ENCODE measurements at regions not wholly inside any gene's neighbourhood (a gene's known extent, or its start where the extent isn't known, plus 50 kb on each side); places are given as distances from the start of the nearest gene placed in this dataset.

DNA sequence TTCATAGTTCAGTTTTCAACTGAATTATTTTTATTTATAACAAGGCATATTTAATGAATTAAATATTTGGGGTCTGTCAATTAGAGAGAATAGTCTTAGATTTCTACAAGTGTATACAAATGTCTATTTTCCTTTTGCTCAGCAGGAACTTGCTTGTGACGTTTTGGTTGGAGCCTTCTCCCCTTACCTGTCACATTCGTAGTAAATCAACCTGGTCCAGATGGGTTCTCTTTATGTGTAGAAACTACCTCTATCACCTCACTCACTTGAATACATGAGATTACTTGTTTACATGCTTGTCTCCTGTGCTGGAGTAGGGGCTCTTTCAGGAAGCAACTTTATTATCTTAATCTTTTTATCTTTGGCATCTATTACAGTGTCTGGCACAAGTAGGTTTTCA is 938.3 kb upstream of the IGFBP7 start:
- DNase-seq = no peak
- Histone ChIP-seq H3K9me3 (no peaks in the 10 kb centered on the region), H3K36me3 (no peaks in the 10 kb centered on the region), H3K27me3 (no peaks in the 10 kb centered on the region), H3K27ac (no peak overlapping the region), H3K4me3 (no peak overlapping the region), H3K4me1 (no peaks in the 10 kb centered on the region)
- TF ChIP-seq, protein P1, sequence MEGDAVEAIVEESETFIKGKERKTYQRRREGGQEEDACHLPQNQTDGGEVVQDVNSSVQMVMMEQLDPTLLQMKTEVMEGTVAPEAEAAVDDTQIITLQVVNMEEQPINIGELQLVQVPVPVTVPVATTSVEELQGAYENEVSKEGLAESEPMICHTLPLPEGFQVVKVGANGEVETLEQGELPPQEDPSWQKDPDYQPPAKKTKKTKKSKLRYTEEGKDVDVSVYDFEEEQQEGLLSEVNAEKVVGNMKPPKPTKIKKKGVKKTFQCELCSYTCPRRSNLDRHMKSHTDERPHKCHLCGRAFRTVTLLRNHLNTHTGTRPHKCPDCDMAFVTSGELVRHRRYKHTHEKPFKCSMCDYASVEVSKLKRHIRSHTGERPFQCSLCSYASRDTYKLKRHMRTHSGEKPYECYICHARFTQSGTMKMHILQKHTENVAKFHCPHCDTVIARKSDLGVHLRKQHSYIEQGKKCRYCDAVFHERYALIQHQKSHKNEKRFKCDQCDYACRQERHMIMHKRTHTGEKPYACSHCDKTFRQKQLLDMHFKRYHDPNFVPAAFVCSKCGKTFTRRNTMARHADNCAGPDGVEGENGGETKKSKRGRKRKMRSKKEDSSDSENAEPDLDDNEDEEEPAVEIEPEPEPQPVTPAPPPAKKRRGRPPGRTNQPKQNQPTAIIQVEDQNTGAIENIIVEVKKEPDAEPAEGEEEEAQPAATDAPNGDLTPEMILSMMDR (IDR thresholded peaks at IDR 0.05) = no peak
- TF ChIP-seq EP300 (IDR thresholded peaks at IDR 0.05; ENCODE audit: low read depth) = no peak
- TF ChIP-seq POLR2A (IDR thresholded peaks at IDR 0.05) = no peak
- no peak for TF ChIP-seq POLR2AphosphoS5 (IDR thresholded peaks at IDR 0.05)
- in situ Hi-C loops (cut with MboI; ENCODE audit: low pct_ligation_motif_present in 1 of 4, low pct_unique_long_range_greater_than_20kb in 1 of 4, low sequenced_read_pairs in 3 of 4) (no loop called here), intact Hi-C loops (cut with DNase I; ENCODE audit: low total_unique reads) (no loop called here)
- WGBS, 2 donors (ENCODE audit: low coverage in 1 of 2) = 29 to 45% methylated on average over 2 of the region's 2 CpGs

DNA sequence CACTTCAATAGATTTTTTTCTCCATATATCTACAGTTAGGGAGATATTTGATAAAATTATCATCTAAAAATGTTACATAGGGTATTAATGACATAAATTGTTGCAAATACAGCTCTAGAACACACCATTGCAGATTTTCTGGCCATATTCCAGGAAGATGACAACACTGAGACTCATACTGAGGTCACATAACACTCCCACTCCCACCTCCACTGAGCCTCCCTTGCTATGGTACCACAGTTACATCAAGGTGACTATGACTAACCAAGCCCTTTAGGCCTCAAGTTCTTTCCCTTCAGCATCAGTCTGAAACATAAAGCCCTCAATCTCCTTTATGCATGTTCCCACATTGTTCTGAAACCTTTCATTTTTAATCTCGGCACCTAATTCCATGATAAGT is 932.0 kb upstream of the IGFBP7 start:
- WGBS, 2 donors (ENCODE audit: low coverage in 1 of 2) = 93% methylated on average over 1 of the region's 1 CpG; no CpG with 5 or more reads in 1 of the 2 donors
- in situ Hi-C loops (cut with MboI; ENCODE audit: low pct_ligation_motif_present in 1 of 4, low pct_unique_long_range_greater_than_20kb in 1 of 4, low sequenced_read_pairs in 3 of 4) = no loop called here
- intact Hi-C loops (cut with DNase I; ENCODE audit: low total_unique reads) = no loop called here
- Histone ChIP-seq H3K27ac (no peak overlapping the region), H3K4me1 (no peaks in the 10 kb centered on the region), H3K36me3 (no peaks in the 10 kb centered on the region), H3K4me3 (no peak overlapping the region), H3K27me3 (no peaks in the 10 kb centered on the region), H3K9me3 (no peaks in the 10 kb centered on the region)
- no peak for DNase-seq
- TF ChIP-seq POLR2A (IDR thresholded peaks at IDR 0.05) (no peak), POLR2AphosphoS5 (IDR thresholded peaks at IDR 0.05) (no peak), EP300 (IDR thresholded peaks at IDR 0.05; ENCODE audit: low read depth) (no peak)
- TF ChIP-seq, protein P1 (IDR thresholded peaks at IDR 0.05) = no peak

DNA sequence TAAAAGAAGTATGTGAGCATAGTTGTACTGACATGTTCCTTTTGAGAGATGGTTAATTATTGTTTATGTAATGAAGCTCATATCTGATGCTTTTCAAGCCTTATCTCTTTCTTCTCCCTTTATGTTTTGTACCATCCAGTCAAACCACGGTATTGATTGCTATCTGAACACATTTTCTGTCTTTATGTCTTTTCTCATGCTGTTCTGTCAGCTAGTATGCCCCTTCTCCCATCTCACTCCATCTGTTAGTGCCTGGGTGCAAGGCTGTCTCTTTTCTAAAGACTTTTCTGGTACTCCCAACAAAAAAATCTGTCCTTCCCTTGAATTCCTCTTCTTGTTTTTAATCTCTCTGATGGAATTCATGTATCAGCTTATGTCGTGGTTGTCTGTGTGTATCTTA is 883.8 kb upstream of the IGFBP7 start:
- no peaks in the 10 kb centered on the region for H3K27me3 ChIP-seq
- no peaks in the 10 kb centered on the region for H3K4me1 ChIP-seq
- in situ Hi-C loops (cut with MboI; ENCODE audit: low pct_ligation_motif_present in 1 of 4, low pct_unique_long_range_greater_than_20kb in 1 of 4, low sequenced_read_pairs in 3 of 4) = no loop called here
- 49 to 54% methylated on average over 2 of the region's 2 CpGs for WGBS, 2 donors (ENCODE audit: low coverage in 1 of 2)
- H3K36me3 ChIP-seq = no peaks in the 10 kb centered on the region
- DNase-seq = no peak
- no peaks in the 10 kb centered on the region for H3K9me3 ChIP-seq
- no peak overlapping the region for H3K4me3 ChIP-seq
- H3K27ac ChIP-seq = no peak overlapping the region
- intact Hi-C loops (cut with DNase I; ENCODE audit: low total_unique reads) = no loop called here
- TF ChIP-seq POLR2AphosphoS5 (IDR thresholded peaks at IDR 0.05) = no peak
- no peak for TF ChIP-seq POLR2A (IDR thresholded peaks at IDR 0.05)
- no peak for TF ChIP-seq EP300 (IDR thresholded peaks at IDR 0.05; ENCODE audit: low read depth)
- TF ChIP-seq, protein P1 (IDR thresholded peaks at IDR 0.05) = no peak

DNA sequence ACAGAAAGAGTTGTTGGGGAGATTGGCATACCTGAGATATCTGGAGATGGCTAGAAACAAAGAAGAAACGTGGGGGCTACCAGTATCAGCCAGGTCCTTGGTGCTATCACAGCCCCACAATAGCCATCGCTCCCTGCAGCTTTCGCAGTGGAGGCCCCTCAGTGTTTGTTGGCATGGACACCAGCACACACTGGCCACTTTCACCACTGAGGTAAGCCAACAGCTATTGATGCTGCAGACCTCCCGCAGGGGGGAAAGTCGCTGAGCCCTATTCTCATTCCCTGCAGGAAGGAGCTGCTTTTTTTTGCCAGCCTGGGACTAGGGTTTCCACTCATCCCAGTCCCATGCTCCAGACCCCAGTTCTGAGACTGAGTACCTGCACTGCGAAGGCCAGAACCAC is 879.2 kb upstream of the IGFBP7 start:
- TF ChIP-seq POLR2A (IDR thresholded peaks at IDR 0.05) (no peak), POLR2AphosphoS5 (IDR thresholded peaks at IDR 0.05) (no peak), EP300 (IDR thresholded peaks at IDR 0.05; ENCODE audit: low read depth) (no peak)
- TF ChIP-seq, protein P1 (IDR thresholded peaks at IDR 0.05) = no peak
- intact Hi-C loops (cut with DNase I; ENCODE audit: low total_unique reads) (no loop called here), in situ Hi-C loops (cut with MboI; ENCODE audit: low pct_ligation_motif_present in 1 of 4, low pct_unique_long_range_greater_than_20kb in 1 of 4, low sequenced_read_pairs in 3 of 4) (no loop called here)
- Histone ChIP-seq H3K27ac (no peak overlapping the region), H3K4me1 (no peaks in the 10 kb centered on the region), H3K36me3 (no peaks in the 10 kb centered on the region), H3K27me3 (no peaks in the 10 kb centered on the region), H3K4me3 (no peak overlapping the region), H3K9me3 (no peaks in the 10 kb centered on the region)
- WGBS, 2 donors (ENCODE audit: low coverage in 1 of 2) = 75% methylated on average over 6 of the region's 6 CpGs; no CpG with 5 or more reads in 1 of the 2 donors
- DNase-seq = no peak

Measured in transverse colon (tissue), 4 donors.